Stromal cell of bone marrow (primary cell): ENCODE measurements at regions not wholly inside any gene's neighbourhood (a gene's known extent, or its start where the extent isn't known, plus 50 kb on each side); places are given as distances from the start of the nearest gene placed in this dataset.

Source experiments
- DNase-seq: peaks from one replicate; pipeline ENCODE4 v3.0.0-alpha.2; 2012; ENCODE audit warnings: low read depth

GRCh38 chr10:29114141-29114540 lies 174.7 kb upstream of the LYZL1 start:
- DNase-seq: no peak

DNA sequence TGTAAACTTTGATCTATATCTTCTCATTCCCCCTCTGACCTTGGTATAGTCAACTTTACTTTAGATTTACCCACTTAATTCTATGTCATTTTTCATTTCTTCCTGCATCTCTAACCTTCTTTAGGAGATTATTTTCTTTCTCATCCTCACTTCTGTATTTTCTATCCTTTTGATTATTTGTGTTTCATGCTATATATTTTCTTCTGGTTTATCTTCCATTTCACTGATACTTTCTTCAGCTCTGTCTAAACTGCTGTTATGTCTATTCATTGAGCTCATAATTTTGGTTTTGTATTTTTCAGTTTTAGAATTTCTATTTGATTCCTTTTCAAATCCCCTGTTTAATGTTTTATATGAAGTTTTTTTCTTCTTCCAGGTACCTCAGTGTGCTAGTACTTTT lies 171.1 kb upstream of the LYZL1 start:
- DNase-seq: no peak

DNA sequence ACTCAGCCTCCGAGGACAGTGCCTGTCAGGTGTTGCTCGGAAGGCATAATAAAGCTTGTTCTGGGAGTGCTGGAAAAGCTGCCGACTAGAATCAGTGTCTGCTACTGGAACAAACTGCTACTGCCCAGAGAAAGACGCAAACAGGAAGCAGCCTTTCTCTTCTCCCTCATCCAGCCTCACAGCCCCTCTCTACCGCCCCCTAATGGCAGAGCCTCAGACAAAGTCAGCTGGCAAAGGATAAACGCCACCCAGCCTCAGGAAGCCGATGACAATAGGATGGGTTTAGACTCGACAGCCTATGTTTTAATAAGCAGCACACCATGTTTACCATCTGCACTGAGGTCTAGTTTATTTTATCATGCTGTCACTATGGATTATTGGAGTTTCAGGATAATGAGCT lies 169.5 kb upstream of the LYZL1 start:
- no peak for DNase-seq

GRCh38 chr10:29120216-29120615 lies 168.7 kb upstream of the LYZL1 start:
- DNase-seq: peak; percentile 50

GRCh38 chr10:29124864-29125263 lies 164.0 kb upstream of the LYZL1 start:
- DNase-seq: no peak

GRCh38 chr10:29127037-29127700 lies 161.7 kb upstream of the LYZL1 start:
- DNase-seq: no peak

GRCh38 chr10:29127731-29128130 lies 161.1 kb upstream of the LYZL1 start:
- DNase-seq: no peak

- no peak for DNase-seq
These were observed 158.6 kb upstream of the LYZL1 start for GRCh38 chr10:29130190-29130673.

DNA sequence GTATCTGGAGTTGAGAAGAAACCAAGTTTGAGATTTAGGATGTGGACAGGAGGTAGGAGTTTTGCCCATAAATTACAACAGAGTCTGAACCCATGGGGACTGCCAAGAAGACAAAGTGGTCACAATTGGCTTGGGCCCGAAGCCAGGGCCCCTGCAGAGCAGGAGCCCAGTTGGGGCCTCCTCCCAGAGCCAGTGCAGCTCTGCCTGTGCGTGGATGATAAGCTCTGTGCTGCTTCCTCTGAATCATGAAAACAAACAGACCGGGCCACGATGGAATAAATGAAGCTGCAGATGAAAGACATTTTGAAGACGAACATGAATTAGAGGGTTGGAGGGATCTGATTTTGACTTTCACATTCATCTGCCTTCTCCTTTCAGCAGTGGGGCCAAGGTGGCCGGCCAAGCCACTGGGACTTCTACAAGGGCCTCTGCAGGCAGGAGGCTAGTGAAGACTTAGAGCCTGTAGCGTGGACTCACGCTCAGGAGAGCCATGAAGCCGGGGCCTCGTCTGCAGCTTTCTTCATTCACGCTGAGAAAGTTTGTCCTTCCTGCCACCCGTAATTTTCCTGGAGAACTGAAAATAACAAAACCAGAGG lies 156.8 kb upstream of the LYZL1 start:
- no peak for DNase-seq

DNA sequence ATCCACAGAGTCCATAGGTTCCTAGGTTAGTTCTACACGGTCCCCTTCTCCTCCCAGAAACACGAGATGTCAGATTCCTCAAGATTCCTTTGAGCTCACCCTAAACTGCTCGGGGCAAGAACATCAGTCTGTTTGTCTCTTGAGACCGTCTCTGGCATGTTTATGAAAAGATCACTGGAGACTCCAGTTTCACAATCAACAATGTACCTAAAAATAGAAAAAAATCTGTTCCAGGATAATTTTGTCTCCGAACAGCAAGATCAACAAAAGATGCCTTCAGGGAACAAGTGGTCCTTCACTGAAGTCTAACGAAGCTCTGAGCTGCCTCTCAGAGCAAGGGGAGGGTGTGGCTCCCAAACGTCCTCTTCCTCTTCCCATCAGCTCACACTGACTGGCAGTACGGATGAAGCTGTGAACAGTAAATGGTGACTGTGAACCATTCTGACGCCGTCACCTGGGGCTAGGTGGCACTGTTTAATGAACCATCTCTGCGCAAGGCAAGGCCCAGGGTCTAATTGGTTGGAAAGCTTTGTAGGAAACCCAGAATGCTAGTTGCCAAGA lies 156.2 kb upstream of the LYZL1 start:
- DNase-seq: no peak

DNA sequence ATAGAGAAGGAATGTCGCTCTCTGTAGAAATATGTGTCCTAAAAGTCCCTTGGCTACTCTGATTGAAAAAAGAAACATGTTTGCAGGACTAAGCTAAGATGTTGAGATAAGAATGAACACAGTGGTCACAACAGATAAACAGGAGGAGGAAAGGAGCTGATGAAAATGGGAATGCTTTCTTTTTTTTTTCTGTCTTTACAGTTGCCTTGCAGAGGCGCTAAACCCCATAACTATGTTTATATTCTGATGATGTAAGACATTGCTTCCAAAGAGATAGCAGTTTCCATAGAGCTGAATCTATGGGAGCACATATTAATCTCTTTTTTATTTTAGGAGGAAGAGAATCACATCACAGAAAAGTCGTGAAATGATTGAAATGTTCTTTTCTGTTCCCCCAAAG lies 153.5 kb upstream of the LYZL1 start:
- no peak for DNase-seq

- no peak for DNase-seq
These were observed 152.5 kb upstream of the LYZL1 start for GRCh38 chr10:29136411-29136810.

DNA sequence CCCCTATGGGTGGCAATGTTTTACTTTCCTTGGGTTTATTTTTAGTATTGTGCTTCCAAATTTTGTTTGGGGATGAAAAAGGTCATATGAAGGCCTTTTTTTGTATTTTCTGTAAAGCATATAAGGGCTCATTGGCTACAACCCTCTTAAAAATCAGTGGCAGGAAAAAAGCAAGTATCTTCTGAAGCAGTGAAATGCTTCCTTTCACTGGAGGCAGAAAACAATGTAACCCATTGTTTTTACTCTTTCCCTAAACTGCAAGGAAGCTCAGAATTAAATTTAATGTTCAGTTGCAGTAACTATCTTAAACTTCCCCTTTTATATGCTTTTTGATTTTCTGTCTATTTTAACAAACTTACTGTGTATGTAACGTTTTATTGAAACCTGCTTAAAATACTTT lies 148.7 kb upstream of the LYZL1 start:
- DNase-seq: no peak

GRCh38 chr10:29140991-29141390 lies 147.9 kb upstream of the LYZL1 start:
- peak; percentile 87 for DNase-seq

- DNase-seq: no peak
These were observed 147.1 kb upstream of the LYZL1 start for GRCh38 chr10:29141761-29142160.

GRCh38 chr10:29142516-29143314 lies 146.2 kb upstream of the LYZL1 start:
- no peak for DNase-seq

- DNase-seq: no peak
These were observed 144.7 kb upstream of the LYZL1 start for GRCh38 chr10:29144126-29144525.

DNA sequence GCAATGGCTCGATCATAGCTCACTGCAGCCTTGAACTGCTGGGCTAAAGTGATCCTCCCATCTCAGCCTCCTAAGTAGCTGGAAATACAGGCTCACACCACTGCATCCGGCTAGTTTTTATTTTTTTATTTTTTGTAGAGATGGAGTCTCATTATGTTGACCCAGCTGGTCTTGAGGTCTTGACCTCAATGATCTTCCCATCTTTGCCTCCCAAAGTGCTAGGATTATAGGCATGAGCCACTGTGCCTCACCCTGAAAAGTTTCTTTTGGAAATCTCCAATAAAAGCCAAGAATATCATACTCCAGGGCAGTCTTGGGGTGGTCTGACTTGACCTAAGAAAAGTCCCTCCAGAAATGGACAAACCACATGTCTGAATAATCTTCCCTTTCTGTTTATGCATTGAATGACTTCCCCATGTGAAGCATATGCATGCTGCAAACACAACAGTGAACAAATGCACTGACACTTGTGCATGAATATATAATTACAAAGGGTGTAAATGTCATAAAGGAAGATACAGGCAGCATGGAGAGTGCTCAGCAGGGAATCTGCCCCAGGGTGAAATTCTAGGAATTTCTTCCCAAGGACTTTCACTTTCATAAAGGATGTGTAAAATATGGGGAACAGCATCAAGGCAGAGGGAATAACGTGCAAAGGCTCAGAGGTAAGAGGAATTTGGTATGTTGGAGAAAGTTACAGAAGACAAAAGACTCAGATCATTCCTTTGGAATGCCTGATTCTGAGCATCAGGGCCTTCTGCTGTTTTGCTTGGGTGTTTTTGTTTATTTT lies 142.4 kb upstream of the LYZL1 start:
- DNase-seq: no peak

- no peak for DNase-seq
These were observed 138.9 kb upstream of the LYZL1 start for GRCh38 chr10:29150010-29150409.

- no peak for DNase-seq
These were observed 137.9 kb upstream of the LYZL1 start for GRCh38 chr10:29151005-29151404.

GRCh38 chr10:29157321-29157720 lies 131.5 kb upstream of the LYZL1 start:
- DNase-seq: no peak

DNA sequence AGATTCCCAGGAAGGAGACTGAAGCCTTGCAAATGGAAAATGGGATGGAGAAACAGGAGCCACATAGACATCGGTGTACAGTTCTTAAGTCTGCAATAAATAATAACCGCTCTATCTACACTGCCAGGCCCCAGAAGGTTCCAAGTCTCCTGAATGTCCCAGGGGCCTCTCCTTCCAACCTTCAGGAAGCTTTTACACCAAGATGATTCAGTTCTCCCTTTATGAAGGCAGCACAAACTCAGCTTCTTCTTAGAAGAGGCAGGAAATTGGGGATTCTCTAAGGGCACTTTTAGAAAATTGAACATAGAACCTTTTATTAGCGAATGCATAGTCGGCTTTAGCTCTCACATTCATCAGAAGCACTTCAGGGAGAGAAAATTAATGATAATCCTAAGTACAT lies 130.8 kb upstream of the LYZL1 start:
- no peak for DNase-seq
